ENCODE measurements at regions not wholly inside any gene's neighbourhood (a gene's known extent, or its start where the extent isn't known, plus 50 kb on each side); places are given as distances from the start of the nearest gene placed in this dataset.
A peak's percentile ranks its signal among the peaks of the same experiment; 100 is the strongest.

DNA sequence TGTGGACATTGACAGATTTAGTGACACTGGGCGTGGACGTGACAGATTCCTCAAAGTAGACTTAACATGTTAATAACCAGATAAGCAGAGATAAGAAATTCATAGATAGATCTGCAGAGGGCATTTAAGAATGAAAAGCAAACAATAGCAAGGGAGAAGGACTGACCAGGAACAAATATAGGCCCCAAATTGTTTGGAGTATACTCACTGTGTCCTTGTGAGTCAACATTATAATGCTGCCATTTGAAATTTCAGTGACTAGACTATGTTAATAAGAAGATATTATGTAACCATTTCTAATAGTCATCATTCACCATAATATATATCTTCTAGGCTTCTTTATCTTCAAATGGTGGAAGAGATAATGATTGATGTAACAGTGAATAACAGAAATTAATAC lies 78.1 kb upstream of the SLC38A11 start:
- DNase-seq, result no peak

DNA sequence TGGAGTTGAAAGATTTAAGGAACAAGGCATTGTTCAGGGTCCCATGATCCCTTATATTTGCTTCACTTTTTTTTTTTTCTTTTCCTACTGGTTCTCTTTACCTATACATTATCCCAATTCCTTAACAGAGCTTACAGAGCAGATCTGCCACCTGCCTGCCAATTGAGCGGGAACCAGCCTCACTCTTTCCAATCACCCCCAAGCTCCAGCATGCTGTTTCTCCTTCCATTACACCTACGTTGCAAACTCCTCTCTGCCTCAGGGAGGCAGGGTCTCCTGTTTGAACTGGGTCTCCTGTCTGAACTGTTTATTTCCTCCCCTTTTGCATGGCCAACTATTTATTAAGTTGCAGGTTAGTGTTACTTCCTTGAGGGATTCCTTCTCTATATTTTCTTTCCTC lies 77.2 kb upstream of the SLC38A11 start:
- no peak for DNase-seq

DNA sequence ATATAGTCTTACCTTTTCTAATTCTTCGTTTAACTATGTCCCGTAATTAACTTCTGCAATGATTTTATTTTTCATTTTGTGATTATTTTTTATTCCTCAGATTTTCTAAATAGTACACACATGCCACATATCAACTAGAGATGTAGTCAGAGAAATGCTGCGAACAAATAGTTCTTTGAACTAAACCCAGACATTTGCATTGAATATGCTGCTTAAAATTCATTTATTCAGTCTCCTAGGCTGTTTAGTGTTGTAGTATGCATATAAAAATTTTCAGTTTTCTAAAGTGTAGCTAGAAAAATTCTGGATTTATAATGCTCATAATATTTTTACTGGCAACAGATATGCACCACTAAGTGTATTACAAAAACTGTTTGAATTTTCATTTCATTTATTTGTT lies 68.9 kb upstream of the SLC38A11 start:
- no peak for DNase-seq

DNA sequence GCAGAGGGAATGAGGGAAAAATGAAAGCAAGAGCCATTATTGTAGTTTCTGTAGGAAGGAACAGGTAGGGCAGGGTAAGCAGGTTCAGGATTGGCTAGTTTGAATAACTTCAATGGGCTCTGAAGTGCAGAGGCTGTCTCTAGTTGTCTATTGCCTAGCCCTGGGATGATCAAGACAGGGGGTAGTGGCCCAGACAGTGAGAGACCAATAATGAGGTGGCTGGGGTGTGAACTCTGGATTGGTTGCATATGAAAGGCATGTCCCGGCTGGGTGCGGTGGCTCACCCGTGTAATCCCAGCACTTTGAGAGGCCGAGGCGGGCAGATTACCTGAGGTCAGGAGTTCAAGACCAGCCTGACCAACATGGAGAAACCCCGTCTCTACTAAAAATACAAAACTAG lies 67.5 kb upstream of the SLC38A11 start:
- DNase-seq, result no peak

DNA sequence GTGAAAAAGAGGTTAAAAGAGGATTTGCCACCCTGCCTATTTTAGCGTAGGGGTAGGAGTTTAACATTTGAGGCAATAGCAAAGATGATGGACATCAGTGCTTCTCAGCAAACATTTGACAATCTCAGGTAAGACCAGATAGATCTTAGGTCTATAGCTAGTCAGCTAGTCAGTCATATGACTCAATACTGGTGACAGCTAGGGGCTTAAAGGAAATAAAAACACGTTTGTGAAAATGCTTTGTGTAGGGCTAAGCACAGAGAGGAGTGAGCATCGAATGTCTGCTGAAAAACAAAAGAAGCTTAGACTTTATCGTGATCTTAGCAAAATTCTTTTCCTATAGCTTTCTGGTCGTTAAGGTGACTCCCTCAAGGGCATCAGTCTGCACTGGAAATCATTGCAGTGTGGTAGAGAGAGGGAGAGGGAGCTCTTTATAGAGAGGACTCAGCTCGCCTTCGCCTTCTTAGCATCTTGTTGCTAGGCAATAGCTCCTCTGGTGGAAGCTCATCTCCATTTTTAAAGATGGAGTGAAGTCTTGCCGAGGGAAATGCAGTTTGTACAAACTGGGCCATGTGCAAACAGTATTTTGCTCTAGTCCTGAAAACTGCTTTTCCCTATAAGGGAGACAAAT lies 62.8 kb upstream of the SLC38A11 start:
- DNase-seq, result no peak

DNA sequence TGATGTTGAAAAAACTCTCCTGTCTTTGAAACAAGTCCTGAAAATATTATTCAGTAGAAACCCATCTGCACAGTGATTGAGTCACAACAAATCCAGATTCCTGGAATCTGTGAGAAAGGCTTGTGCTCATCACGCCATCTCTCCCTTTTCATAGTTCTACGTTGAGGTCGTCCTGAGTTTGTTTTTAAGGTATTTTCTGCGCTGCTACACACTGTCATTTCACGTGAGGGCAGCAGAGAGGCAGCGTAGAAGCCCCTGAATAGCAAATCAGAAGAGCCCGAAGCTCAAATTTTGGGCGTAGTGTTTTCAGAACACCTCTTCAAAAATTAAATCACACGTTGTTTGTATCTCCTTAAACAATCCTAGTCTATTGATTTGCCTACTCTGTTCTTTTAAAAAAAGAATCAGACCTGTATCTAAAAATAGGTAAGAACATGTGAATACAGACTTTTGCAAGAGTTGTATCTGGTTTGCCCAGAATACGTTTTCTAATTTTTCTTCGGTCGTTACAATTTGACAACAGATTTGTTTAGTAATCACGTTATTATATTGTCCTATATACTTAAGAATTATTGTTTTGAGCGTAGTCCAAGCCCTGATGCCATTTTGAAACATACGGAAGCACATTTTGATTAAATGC lies 61.6 kb upstream of the SLC38A11 start:
- DNase-seq, result no peak

DNA sequence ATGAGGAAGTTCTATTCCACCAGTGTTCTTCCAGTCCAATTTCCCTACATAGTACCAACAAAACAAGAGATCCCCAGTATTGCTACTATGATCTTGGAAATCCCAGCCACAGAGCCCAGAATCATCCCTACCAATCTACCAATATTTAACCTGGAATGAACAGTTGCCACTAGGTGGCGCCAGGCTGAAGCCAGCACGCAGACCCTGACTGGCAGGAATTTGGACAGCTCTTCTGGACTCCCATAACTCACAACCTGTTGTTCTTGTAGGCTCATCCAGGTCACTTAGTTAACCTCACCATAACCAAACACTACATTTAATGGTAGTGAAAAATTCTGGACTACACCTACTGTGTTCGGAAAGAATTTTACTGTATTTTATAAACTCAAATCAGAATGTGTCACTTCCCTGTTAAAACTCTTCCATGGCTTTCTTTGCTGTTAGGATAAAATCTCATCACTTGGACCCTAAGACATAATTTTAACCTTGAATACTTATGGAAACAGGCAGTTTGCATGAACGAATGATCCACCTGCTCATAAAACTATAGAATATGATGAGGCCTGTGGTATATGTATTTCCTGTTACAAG lies 59.8 kb upstream of the SLC38A11 start:
- DNase-seq, result peak; percentile 27

DNA sequence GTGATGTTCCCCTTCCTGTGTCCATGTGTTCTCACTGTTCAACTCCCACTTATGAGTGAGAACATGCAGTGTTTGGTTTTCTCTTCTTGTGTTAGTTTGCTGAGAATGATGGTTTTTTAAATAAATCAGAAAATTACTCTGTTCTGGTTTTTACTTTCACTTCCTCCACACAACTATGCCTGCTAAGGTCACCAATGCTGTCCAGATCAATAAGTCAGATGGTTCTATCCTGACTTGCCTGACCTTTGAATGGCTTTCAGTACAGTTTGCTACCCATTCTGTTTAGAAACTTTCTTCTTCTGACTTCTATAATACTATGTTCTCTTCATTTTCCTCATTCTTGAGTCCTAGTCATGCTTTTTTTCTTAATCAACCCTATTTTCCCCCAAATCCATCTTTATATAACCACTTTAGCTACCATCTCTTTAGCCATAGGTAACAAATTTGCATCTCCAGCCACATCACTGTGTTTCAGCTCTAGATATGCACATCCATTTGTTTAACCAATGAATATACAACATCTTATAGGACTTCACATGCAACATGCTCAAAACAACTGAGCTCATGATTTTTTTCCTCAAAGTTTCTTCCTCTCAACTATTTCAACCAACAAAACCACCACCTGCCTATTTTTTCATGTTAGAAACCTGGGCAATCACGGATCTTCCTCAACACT lies 58.8 kb upstream of the SLC38A11 start:
- DNase-seq, result no peak

DNA sequence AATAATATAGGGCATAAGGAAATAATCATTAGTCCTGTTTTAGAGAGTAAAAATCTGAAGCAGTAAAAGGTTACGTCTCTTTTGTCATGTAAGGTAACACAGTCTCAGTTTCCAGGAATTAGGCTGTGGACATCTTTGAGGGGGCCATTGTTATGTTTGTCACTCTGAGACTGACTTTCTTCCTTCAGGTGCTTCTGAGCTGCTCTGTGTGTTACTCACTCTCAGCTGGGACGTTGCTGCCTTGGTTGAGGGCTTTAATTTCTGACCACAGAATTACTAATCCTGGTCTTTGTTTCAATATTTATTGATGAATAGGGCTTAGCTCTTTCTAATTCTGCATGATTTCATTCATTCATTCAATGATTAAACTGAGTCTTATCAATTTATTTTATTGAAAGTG lies 55.9 kb upstream of the SLC38A11 start:
- no peak for DNase-seq

DNA sequence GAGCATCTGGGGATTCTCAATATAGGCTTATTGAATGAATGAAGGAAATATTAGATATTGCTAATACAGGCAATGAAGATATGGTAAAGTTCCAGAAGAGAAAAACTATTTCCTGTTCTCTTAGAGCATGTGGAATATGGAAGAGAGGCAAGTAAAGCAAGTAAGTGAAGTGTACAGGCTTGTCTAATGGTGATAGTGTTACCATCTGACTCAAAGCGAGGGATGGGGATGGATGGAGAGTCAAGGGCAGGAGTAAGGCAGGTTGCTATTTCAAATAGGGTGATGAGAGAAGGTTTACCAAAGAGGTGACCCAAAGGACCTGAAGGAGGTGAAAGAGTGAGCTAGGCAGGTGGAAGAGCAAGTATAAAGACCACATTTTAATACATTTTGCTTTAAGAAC lies 55.2 kb upstream of the SLC38A11 start:
- DNase-seq, result no peak

DNA sequence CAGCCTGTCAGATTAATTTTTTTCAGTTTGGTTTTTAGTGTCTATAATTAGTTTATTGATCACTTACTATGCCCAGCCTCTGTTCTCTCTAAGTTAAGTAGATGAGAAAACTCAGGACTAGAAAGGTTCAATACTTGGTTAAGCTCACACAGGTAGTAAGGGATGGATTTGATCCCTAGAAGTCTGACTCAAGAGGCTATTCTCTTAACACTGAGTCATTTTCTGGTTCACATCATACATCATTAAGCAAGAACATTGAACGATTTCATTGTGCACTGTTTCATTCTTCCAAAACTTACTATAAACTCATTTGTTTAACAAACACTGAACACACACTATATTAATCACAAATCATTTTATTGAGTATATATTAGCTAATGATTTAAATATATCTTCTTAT lies 54.1 kb upstream of the SLC38A11 start:
- no peak for DNase-seq

DNA sequence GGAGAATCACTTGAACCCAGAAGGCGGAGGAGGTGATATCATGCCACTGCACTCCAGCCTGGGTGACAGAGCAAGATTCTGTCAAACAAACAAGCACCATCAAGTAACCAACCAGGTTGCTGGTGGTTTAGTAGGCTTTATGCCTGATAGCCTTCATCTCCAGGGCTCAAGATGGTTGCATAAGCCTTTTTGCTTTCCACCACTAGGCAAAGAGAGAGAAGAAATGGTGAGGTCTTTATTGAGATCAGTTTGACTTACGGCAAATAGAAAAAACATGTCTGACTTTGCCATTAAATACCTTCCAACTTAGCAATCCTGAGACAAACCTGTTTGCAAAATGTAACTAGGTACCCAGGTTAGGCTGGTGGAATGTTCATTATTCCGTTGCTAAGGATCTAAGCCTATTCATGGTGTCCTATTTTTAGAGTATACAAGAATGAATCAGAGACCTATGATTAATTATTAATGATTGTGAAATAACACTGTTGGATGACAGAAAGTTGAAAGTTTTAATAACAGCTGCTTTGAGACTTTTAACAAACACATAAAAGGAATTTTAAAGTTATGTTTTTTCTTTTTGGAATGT lies 53.5 kb upstream of the SLC38A11 start:
- DNase-seq, result no peak

DNA sequence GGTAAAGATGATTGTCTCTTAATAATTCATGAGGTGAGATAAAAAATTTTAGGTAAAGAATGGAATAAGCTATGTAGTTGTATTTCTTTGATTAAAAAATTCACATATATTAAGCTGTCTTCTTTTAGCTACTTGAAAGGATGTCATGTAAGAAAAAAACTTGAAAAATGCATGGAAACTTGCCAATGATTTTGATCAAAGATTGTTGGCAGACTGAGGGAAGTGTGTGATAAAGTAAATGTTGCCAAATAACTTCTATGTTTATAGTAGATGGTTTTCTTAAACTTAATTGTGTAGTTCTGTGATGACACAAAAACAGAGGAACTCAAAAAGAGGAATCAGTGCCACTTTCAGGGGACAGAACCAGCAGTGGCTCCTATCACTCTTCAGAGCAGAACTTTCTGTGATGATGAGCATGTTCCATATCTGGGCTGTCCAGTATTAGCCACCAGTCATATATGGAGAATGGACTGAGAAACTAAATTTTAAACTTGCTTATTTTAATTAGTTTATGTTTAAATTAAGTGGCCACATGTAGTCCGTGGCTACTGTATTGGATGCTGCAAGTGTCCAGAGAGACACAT lies 51.9 kb upstream of the SLC38A11 start:
- DNase-seq, result no peak
